ENCODE measurements at regions not wholly inside any gene's neighbourhood (a gene's known extent, or its start where the extent isn't known, plus 50 kb on each side); places are given as distances from the start of the nearest gene placed in this dataset.

DNA sequence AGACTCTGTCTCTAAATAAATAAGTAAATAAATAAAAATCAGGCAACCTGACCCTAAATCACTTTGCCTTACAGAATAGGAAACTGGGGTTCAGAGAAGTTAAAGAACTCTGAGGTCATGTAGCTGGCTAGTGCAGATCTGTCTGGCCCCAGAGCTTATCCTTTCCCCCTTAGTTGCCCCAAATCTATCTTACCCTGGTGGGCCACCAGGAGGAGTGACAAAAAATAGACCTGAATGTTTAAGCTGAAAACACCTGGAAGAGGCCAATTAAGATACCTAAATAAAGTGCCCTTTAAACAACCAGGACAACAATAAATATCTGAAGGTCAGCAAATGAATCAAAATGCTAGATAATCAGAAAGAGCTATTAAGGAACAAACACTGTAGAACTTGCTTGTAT lies 59.7 kb downstream of the TEX35 start:
- ATAC-seq (ENCODE audit: low FRiP score): no peak
- no peak for DNase-seq (ENCODE audit: low spot score)
- TF ChIP-seq, protein P1, sequence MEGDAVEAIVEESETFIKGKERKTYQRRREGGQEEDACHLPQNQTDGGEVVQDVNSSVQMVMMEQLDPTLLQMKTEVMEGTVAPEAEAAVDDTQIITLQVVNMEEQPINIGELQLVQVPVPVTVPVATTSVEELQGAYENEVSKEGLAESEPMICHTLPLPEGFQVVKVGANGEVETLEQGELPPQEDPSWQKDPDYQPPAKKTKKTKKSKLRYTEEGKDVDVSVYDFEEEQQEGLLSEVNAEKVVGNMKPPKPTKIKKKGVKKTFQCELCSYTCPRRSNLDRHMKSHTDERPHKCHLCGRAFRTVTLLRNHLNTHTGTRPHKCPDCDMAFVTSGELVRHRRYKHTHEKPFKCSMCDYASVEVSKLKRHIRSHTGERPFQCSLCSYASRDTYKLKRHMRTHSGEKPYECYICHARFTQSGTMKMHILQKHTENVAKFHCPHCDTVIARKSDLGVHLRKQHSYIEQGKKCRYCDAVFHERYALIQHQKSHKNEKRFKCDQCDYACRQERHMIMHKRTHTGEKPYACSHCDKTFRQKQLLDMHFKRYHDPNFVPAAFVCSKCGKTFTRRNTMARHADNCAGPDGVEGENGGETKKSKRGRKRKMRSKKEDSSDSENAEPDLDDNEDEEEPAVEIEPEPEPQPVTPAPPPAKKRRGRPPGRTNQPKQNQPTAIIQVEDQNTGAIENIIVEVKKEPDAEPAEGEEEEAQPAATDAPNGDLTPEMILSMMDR (IDR thresholded peaks at IDR 0.05): no peak

DNA sequence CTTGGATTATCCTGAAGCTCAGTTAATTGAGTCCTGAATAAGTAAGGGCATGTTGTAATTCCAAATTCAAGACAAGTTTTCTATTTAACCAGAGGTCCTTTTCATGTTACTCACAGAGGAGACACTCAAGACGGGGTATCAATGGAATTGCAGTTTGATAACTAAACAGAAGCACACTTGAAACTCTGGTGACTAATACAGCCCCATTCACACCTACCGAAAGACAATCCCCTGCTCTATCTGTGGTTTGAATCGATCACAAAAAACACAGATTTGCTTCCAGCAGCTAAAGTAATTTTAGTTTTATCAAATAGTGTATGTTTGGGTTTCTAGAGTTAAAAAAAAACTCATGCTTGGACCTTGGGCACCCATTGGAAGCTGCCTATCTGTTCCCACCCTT lies 60.4 kb downstream of the TEX35 start:
- ATAC-seq (ENCODE audit: low FRiP score) (no peak), DNase-seq (ENCODE audit: low spot score) (no peak)
- TF ChIP-seq, protein P1 (IDR thresholded peaks at IDR 0.05): no peak

DNA sequence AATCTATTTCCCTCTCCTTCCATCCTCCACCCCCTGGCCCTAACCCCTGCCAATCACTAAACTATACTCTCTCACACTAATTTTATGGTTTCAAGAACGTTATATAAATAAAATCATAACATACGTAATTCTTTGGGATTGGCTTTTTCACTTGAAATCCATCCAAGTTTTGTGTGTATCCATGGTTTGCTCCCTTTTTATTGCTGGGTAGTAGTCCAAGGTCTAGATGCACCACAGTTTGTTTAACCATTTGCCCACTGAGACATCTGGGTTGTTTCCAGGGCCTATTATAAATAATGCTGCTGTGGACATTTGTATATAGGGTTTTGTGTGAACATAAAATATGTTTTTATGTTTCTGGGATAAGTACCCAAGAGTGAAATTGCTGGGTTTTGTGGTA lies 61.4 kb downstream of the TEX35 start:
- no peak for ATAC-seq (ENCODE audit: low FRiP score)
- TF ChIP-seq, protein P1 (IDR thresholded peaks at IDR 0.05): no peak

DNA sequence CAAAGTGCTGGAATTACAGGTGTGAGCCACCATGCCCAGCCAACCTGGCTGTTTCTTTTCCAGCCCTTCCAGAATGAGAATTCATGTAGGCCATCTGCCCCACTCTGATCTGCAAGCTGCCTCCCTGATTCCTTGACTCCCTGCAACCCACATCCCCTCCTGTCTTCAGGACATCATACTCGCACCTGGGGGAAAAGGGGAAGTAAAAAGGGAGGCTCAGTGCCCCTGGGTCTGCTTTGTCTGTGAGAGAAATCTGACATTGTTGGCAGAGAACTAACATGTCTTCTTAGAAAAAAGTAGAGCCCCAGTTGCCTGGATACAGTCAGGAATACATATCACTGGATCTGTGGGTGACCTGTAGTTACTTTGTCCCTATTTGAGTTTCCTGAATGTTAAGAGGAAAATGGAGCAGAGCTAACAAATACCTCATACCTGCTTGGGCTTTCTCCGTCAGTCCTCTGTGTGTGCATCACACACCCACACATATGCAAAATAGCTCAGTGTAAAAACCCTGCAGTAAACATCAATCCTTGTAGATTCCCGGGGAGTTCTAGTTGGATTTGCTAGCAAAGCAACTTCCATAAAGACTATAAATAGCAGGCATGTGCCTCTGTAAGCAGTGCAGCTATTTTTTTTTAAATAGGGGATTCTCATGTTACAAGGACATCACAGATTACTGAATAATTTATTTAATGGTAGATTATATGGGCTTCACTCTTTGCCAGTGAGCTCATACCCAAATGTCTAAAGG lies 62.9 kb downstream of the TEX35 start:
- TF ChIP-seq, protein P1 (IDR thresholded peaks at IDR 0.05): no peak
- no peak for ATAC-seq (ENCODE audit: low FRiP score)
- no peak for DNase-seq (ENCODE audit: low spot score)

More for the DNA sequence above, 61.4 kb downstream of the TEX35 start:
- no peak for DNase-seq (ENCODE audit: low spot score)

DNA sequence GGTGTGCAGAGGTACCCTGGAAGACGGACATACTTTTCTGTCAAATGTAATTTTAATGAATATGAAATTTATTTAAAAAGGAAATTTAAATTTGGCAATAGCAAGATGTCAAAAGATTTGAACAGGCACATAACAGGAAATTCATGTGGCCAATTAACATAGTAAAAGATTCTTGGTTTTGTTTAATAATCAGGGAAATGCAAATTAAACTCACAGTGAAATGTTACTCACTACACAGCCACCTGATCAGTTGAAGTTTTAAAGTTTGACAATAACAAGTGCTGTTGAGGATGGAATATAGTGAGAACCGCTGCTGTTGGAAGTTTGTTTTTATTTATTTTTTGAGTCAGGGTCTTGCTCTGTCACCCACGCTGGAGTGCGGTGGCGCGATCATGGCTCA lies 63.9 kb downstream of the TEX35 start:
- DNase-seq (ENCODE audit: low spot score) (no peak), ATAC-seq (ENCODE audit: low FRiP score) (no peak)
- TF ChIP-seq, protein P1 (IDR thresholded peaks at IDR 0.05): no peak

DNA sequence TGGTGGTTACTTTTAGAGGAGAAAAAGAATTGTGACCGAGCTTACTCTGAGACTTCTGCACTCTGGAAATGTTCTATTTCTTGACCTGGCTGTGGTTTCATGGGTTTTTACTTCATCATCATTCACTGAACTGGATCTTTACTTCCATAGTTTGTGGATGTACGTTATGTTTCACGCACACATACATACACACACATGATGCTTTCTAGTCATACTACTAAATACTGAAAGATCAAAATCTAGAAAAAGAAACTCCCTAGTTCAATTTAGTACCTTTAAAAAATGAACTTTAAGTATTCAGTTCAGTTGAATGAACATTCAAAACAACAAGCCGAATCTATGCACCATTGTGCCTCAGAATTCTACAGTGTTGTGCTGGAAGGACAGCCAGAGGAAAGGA lies 65.0 kb downstream of the TEX35 start:
- TF ChIP-seq, protein P1 (IDR thresholded peaks at IDR 0.05): no peak
- DNase-seq (ENCODE audit: low spot score) (no peak), ATAC-seq (ENCODE audit: low FRiP score) (no peak)

DNA sequence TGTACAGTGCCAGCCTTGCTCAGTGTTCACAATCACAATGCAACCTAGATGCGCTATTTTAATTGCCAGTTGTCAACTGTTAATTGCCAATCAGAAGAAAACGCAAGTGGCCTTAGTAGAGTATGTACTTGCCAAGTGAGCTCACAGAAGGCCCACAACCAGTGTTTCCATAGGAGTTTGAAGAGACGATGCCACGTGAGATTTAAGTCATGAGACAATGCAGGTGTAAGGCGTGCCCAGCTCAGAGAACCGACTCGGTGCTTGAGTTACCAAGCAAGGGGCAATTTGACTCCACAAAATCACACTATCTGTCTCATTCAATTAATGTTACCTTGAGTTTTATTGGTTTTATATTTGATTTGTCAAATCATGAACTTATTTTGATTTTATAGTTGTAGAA lies 65.6 kb downstream of the TEX35 start:
- no peak for DNase-seq (ENCODE audit: low spot score)
- ATAC-seq (ENCODE audit: low FRiP score): no peak
- TF ChIP-seq, protein P1 (IDR thresholded peaks at IDR 0.05): no peak
